OCI-LY7 (cell line): ENCODE measurements at regions not wholly inside any gene's neighbourhood (a gene's known extent, or its start where the extent isn't known, plus 50 kb on each side); places are given as distances from the start of the nearest gene placed in this dataset.

ENCODE experiments used
- CTCF ChIP-seq: fragments of 200-600 bp; sonication (generic); conservative IDR thresholded peaks from 2 replicates; pipeline ENCODE4 v1.5.1; 2014; ENCODE audit warnings: mild to moderate bottlenecking, antibody characterized with exemption, low read length, moderate library complexity, mixed read lengths
- EZH2phosphoT487 ChIP-seq: fragments of 200-600 bp; sonication (generic); IDR thresholded peaks from 2 replicates; pipeline ENCODE4 v1.6.1; 2018; ENCODE audit warnings: low read depth, borderline replicate concordance, mild to moderate bottlenecking, mixed run types, antibody characterized with exemption, low read length, moderate library complexity, mixed read lengths

DNA sequence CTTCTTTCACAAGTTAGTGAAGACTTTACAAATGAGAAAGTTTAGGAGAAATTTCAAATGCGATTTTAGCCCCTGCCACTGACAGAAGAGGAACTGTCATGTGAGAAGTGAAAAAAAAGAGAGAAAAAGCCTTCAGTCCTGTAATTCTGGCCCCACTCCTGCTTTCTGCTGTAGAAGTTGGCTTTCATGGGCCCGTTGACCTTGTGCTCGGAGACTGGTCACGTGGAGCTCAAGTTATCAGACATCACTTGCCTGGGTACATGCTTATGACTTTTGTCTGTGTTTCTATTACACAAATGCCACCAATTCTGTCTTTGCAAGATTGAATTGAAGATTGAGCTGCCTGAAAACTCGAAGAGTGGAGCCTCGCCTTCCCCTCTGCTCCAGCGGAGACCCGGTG lies 749.9 kb downstream of the BCL11A start:
- no peak for TF ChIP-seq CTCF
- TF ChIP-seq EZH2phosphoT487, result no peak
